ENCODE measurements at regions not wholly inside any gene's neighbourhood (a gene's known extent, or its start where the extent isn't known, plus 50 kb on each side); places are given as distances from the start of the nearest gene placed in this dataset.
"Not testable (repeated sequence)": the region's sequence is repeated elsewhere in the genome, so short reads cannot be mapped to it uniquely, and the experiment has no call there.

DNA sequence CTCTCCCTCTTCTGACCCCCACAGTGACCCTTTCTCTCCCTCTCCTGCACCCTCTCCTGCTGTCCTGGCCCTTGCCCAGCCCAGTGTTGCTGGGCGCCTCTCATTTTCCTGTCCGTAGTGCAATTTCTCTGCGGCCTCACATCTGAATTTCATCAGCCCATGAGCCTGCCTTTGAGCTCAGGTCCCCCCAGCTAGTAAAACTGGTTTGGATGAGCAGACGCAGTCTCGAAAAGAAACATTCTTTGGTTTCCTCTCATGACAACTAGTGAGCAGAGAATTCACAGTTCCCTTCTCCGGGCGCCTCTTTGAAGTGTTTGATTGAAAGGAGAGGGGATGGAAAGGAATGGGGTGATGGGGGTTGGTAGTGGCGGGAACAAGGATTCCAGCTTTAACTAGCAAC, 126.0 kb upstream of the CADM1 start:
- DNase-seq: no peak

- DNase-seq: no peak
These were observed 125.3 kb upstream of the CADM1 start for GRCh38 chr11:115629456-115630015.

DNA sequence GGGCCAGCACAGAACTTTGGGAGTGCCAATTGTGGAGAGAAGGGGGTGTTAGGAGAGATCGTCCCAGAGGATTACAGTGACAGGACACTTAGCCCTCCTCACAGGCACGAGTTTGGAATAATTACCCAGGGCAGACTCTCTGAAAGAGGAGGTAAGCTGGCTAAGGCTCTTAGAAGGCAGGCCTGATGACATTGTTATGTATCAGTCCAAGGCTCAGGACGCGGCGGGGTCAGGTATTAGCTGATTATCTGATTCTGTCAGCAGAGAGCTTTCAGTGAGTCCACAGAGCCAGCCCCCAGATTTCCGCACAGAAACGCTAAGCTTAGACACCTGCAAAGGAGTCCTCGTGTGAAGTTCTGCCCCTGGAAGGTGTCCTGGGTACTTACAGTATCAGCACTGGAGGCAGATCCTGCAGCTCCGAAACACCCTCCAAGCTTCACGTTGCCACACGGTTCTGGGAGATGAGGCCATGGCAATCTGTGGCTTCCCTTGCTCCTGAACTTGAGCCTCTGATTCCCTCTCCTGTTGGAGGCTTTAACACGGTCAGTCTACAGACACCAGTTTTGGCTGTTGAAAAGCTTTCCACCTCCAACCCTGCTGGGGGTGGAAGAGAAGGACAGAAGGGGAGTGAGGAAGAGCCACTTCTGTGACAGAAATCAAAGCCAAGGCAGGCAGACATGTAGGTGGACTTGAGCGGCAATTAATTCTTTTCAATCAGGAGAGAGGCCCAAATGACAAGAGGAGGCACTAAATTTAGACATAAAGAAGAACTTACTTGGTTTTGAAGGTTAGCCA, 123.6 kb upstream of the CADM1 start:
- DNase-seq: no peak

DNA sequence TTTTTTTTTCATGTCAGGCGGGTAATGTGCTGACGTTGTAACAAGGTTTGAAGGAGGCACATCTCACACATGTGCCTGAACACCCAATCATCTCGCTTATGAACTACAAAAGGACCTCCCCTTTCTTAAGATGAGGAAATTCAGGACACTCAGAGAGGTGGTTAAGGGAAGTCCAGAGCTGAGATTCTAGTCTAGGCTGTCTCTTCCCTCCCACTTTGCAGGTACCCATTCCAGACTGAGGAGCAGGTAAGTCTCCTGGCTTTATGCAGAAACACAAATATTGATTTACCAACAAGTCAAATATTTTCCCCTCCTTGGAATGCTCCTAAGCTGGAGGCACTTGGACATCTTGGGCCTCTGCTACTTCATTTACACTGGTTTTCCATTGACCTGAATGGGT, 122.9 kb upstream of the CADM1 start:
- DNase-seq: no peak

DNA sequence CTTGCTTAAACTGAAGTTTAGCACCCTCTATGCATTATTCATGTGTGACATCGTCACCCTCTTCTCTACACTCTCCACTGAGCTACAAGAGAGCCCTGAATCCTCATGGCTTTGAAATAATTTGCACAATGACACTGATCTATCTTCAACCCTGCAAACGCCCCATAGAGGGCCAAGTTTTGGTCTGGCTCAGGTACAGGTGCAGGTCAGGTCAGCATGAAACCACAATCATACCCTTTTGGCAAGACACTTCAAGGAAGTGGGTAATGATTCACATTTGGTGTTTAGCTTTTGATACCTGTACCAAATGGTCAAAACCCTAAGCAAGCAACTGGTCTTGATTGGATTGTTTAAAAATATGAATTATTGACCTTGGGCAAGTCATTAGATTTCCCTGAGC, 122.2 kb upstream of the CADM1 start:
- DNase-seq: no peak

DNA sequence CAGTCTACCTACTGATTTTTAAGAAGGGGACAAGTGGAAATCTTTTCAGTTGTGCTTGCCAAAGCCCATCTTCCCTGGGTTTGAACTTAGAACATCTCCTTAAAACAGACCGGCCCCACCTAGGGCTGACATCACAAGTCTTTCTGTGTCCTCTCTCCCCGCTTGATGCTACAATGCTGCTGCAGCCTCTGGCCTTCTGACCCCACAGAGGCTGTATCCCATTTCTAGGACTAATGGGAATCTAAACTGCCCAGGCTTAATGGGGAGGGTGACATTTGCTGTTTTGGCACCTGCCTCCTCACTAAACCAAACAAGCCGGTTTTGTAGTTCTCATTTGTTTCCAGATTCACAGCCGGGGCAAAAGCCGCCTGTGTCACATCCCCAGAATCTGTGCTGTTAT, 121.3 kb upstream of the CADM1 start:
- DNase-seq: no peak

DNA sequence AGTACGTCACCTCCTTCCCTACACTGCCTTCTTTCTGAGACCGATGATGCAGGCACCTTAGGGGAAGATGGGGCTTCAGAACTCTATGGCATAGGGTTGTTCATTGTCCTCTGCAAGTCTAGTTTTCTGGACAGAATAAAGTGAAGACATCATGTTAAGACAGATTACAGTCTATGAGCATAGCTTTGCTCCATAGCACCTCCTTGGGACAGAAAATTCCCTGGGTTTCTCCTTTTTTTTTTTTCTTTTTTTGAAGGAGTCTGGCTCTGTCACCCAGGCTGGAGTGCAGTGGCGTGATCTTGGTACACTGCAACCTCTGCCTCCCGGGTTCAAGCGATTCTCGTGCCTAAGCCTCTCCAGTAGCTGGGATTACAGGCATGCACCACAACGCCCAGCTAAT, 119.8 kb upstream of the CADM1 start:
- DNase-seq: no peak

GRCh38 chr11:115623021-115623451, 118.8 kb upstream of the CADM1 start:
- no peak for DNase-seq

- DNase-seq: no peak
These were observed 114.2 kb upstream of the CADM1 start for GRCh38 chr11:115618428-115618827.

DNA sequence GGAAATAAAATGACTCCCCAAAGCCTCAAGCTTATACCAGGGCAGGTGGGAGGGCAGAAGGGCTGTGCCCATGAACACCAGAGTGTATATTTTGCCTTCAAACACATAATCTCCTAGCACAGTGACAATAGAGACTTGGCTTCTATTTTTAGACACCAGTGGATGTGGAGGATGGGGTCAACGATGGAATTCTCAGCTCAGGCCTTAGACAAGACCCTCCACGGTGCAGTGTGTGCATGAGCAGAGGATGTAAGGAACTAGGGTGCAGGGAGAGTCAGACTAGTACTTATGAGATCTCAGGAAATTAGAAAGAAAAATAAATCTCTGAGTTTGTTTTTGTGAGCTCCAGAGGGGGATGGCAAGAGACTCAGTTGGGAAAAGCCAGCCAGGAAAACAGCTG, 113.6 kb upstream of the CADM1 start:
- DNase-seq: no peak

DNA sequence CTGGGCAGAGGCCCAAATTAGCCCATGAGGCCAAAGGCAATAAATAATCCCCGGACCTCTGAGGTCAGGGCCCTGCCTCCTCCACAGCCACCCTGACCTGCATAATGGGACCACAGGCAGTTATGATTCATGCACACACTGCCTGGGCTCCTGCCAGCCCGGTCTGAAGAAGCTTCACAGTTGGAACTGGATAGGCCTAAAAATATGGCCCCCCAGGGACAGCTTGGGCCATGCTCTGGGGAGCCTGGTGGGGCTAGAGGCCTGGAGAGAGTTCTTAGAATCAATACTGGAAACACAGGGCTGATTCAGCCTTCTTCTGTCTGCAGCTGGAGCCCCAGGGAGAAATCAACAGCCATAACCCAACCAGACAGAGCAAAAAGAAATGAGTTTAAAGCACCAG, 112.8 kb upstream of the CADM1 start:
- DNase-seq: no peak

DNA sequence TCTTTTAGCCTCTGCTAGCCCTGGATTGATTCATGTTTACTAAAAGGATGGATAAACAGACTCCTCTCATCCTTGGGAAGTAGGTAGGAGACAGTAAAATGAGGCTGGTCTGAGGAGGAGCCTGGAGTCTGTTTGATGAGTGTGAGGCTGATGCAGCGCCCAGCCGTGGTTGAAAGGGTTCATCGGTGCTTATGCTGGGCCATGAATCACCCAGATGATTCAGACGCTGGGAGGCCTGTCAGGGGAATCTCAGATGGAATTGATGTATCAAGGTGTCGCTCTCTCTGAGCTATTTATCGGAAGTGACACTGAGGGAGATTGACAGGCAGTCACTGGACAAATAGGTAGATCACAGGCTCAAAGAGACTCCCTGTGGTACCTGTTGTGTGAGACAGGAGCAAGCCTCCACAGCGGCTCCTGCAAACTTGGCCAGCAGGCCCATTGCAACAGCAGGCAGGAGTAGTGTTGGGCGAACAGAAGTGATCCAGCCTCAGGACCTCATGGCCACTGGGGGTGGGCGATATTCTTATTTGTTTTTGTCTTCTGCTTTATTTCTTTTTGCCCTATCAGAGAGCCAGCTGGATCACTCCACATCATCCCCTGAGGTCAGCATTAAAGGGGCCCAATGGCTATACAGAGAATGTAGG, 109.9 kb upstream of the CADM1 start:
- DNase-seq: no peak

GRCh38 chr11:115613004-115613403, 108.8 kb upstream of the CADM1 start:
- no peak for DNase-seq

- no peak for DNase-seq
These were observed 108.0 kb upstream of the CADM1 start for GRCh38 chr11:115612046-115612730.

- DNase-seq: no peak
These were observed 107.1 kb upstream of the CADM1 start for GRCh38 chr11:115611343-115611742.

GRCh38 chr11:115610908-115611307, 106.7 kb upstream of the CADM1 start:
- DNase-seq: no peak

DNA sequence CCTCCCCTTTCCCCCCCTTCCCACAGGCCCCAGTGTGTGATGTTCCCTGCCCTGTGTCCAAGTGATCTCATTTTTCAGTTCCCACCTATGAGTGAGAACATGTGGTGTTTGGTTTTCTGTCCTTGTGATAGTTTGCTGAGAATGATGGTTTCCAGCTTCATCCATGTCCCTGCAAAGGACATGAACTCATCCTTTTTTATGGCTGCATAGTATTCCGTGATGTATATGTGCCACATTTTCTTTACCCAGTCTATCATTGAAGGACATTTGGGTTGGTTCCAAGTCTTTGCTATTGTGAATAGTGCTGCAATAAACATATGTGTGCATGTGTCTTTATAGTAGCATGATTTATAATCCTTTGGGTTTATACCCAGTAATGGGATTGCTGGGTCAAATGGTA, 106.0 kb upstream of the CADM1 start:
- not testable (repeated sequence) for DNase-seq

- no peak for DNase-seq
These were observed 104.8 kb upstream of the CADM1 start for GRCh38 chr11:115608976-115609375.

DNA sequence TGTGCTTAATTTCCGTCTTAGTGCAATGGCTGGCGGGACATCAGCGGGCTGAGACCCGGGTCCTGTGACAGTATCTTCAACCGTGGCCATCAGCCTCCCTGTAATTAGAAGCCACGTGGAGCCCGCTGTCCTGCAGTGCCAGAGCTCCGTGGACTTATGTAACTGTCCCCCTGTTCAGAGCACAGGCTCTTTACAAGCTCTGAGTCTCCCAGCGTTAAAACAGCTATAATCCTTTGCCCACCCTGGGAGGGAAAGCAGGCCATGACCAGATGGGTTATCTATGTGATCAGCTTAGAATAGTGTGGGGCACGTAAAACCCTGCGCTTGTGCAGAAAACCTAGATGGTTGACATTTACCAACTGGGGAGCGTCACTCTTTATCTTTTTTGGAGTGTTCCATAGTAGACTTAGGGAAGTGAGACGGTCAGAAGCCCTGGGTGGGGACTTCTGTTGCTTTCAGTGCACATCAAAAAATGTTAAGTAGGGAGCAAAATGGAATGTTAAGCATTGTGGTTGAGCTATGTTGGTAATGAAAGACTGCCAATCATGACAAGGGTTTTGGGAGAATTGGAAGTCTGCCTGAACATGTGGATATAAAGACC, 103.5 kb upstream of the CADM1 start:
- no peak for DNase-seq

DNA sequence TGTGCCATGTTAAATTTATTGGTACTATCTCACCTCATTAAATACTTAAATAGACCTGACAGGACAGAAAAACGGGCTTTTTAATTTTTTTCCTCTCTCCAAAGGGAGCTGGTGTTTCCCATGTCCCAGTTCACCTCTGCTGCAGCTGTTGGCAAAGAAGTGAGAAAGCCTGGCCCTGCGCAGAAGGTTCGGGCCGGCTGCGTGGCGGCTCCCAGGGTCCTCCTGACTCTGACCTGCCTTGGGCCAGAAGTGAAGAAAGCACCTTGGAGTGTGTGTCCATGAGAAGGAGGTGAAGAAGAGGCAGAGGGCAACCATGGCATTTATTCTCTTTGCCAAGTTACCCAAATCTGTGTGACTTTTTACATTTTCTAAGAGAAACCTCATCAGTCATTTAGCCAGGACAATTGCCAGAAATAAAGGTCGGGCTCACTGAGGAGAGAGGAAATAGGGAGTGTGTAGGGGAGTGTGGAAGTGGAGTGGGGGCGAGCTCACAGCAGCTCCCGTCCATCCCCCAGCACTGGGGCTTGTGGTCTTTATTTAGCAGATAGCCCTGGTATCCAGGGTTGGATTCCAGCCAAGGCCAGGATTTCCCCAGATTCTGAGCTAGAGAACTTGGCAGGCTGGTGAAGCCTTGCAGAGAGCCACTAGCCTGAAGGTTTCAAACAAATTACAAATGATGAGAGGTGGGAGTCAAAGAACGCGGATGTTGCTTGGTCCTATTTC, 102.4 kb upstream of the CADM1 start:
- no peak for DNase-seq

DNA sequence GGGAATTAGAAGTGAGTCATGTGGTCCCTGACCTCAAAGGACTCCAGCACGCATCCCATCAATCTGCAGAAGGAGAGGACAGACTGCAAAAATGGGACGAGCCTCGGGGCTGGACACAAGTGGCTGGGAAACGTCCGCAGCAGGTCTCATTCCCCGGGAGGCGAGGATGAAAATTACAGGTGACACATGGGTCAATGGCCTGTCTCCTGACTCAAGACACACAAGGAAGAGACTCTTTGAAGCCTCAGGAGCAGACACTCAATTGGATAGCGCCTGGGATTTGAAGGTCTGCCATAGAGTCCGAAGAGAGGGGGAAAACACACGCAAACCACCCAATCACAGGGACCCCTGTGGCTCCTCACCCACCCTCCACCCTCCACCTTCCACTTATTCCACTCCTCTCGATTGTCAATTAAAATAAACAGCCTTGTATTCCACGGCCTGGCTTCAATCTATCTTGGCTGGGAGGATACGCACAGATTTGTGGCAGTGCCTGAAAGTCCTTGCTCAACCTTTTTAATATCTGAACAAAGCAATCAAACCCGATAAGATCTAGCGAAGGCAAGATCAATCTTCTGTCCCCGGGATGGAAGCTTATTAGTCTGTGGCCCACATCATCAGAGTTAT, 101.8 kb upstream of the CADM1 start:
- DNase-seq: no peak

GRCh38 chr11:115605397-115605796, 101.2 kb upstream of the CADM1 start:
- not testable (repeated sequence) for DNase-seq
